Urinary bladder (tissue), 3 donors: ENCODE measurements at regions not wholly inside any gene's neighbourhood (a gene's known extent, or its start where the extent isn't known, plus 50 kb on each side); places are given as distances from the start of the nearest gene placed in this dataset.

Source experiments
- DNase-seq: peaks from one replicate; pipeline ENCODE4 v3.0.0-alpha.2; 2015; ENCODE audit errors: extremely low spot score
- H3K27ac ChIP-seq: one replicate; pipeline ENCODE4 v1.5.1; 2013; ENCODE audit warnings: low read depth, mild to moderate bottlenecking, moderate library complexity
- H3K36me3 ChIP-seq: one replicate; pipeline ENCODE4 v1.6.1; 2013; ENCODE audit warnings: mild to moderate bottlenecking, moderate library complexity; ENCODE audit not compliant: insufficient read depth
- H3K4me1 ChIP-seq: one replicate; pipeline ENCODE4 v1.6.1; 2013; ENCODE audit warnings: mild to moderate bottlenecking, moderate library complexity; ENCODE audit not compliant: insufficient read depth
- H3K4me3 ChIP-seq: one replicate; pipeline ENCODE4 v1.5.1; 2013; ENCODE audit warnings: low read depth, low read length
- WGBS: extraction: QIAGEN DNeasy Blood & Tissue Kit; methylation state at CpG from one replicate; pipeline ENCODE4 v1.1.7; 2013; 5-methylcytosine and 5-hydroxymethylcytosine counted together
- donor health status: healthy with polysubstance abuse.
- donor health status: healthy.

- no peak overlapping the region for H3K4me3 ChIP-seq
- WGBS: 68% methylated on average over 3 of the region's 3 CpGs
- no peaks in the 10 kb centered on the region for H3K36me3 ChIP-seq
- H3K27ac ChIP-seq: no peak overlapping the region
- no peaks in the 10 kb centered on the region for H3K4me1 ChIP-seq
- no peak for DNase-seq
Measured at GRCh38 chr9:85417674-85418073, 324.1 kb downstream of the AGTPBP1 start.

GRCh38 chr9:85416715-85417114 is 325.0 kb downstream of the AGTPBP1 start:
- DNase-seq: no peak
- H3K27ac ChIP-seq: no peak overlapping the region
- no peaks in the 10 kb centered on the region for H3K4me1 ChIP-seq
- WGBS: 70% methylated on average over 1 of the region's 1 CpG
- no peak overlapping the region for H3K4me3 ChIP-seq
- H3K36me3 ChIP-seq: no peaks in the 10 kb centered on the region

- no peaks in the 10 kb centered on the region for H3K36me3 ChIP-seq
- H3K4me3 ChIP-seq: no peak overlapping the region
- DNase-seq: no peak
- 66% methylated on average over 5 of the region's 5 CpGs for WGBS
- no peaks in the 10 kb centered on the region for H3K4me1 ChIP-seq
- H3K27ac ChIP-seq: no peak overlapping the region
Measured at GRCh38 chr9:85414390-85414789, 327.4 kb downstream of the AGTPBP1 start.

- Histone ChIP-seq H3K4me1 (no peaks in the 10 kb centered on the region), H3K4me3 (no peak overlapping the region), H3K36me3 (no peaks in the 10 kb centered on the region), H3K27ac (no peak overlapping the region)
- 81% methylated on average over 4 of the region's 5 CpGs for WGBS
- DNase-seq: no peak
Measured at GRCh38 chr9:85408494-85408893, 333.3 kb downstream of the AGTPBP1 start.

GRCh38 chr9:85405566-85405950 is 336.2 kb downstream of the AGTPBP1 start:
- no peak for DNase-seq
- Histone ChIP-seq H3K27ac (no peak overlapping the region), H3K36me3 (no peaks in the 10 kb centered on the region), H3K4me3 (no peak overlapping the region), H3K4me1 (no peaks in the 10 kb centered on the region)
- WGBS: 61% methylated on average over 6 of the region's 6 CpGs

- Histone ChIP-seq H3K27ac (no peak overlapping the region), H3K36me3 (no peaks in the 10 kb centered on the region), H3K4me3 (no peak overlapping the region), H3K4me1 (no peaks in the 10 kb centered on the region)
- 90% methylated on average over 3 of the region's 3 CpGs for WGBS
- no peak for DNase-seq
Measured at GRCh38 chr9:85404911-85405565, 336.7 kb downstream of the AGTPBP1 start.

- H3K36me3 ChIP-seq: no peaks in the 10 kb centered on the region
- 37% methylated on average over 5 of the region's 5 CpGs for WGBS
- DNase-seq: no peak
Measured at GRCh38 chr9:85402551-85402950, 339.2 kb downstream of the AGTPBP1 start.

GRCh38 chr9:85401998-85402397 is 339.8 kb downstream of the AGTPBP1 start:
- no peak overlapping the region for H3K27ac ChIP-seq
- WGBS: 27% methylated on average over 1 of the region's 1 CpG
- no peak overlapping the region for H3K4me3 ChIP-seq

More at GRCh38 chr9:85402551-85402950, 339.2 kb downstream of the AGTPBP1 start:
- no peak overlapping the region for H3K27ac ChIP-seq
- H3K4me1 ChIP-seq: no peaks in the 10 kb centered on the region
- no peak overlapping the region for H3K4me3 ChIP-seq

GRCh38 chr9:85397005-85397404 is 344.7 kb downstream of the AGTPBP1 start:
- no peak overlapping the region for H3K4me3 ChIP-seq
- 74% methylated on average over 6 of the region's 6 CpGs for WGBS

More at GRCh38 chr9:85401998-85402397, 339.8 kb downstream of the AGTPBP1 start:
- Histone ChIP-seq H3K36me3 (no peaks in the 10 kb centered on the region), H3K4me1 (no peaks in the 10 kb centered on the region)
- DNase-seq: no peak

GRCh38 chr9:85392260-85392659 is 349.5 kb downstream of the AGTPBP1 start:
- 27% methylated on average over 5 of the region's 5 CpGs for WGBS

More at GRCh38 chr9:85397005-85397404, 344.7 kb downstream of the AGTPBP1 start:
- no peaks in the 10 kb centered on the region for H3K36me3 ChIP-seq
- DNase-seq: no peak
- H3K4me1 ChIP-seq: no peaks in the 10 kb centered on the region
- no peak overlapping the region for H3K27ac ChIP-seq

GRCh38 chr9:85377731-85378289 is 363.9 kb downstream of the AGTPBP1 start:
- no peaks in the 10 kb centered on the region for H3K4me1 ChIP-seq
- no peak for DNase-seq
- H3K27ac ChIP-seq: no peak overlapping the region
- no peak overlapping the region for H3K4me3 ChIP-seq
- H3K36me3 ChIP-seq: no peaks in the 10 kb centered on the region
- 42% methylated on average over 2 of the region's 2 CpGs for WGBS

More at GRCh38 chr9:85392260-85392659, 349.5 kb downstream of the AGTPBP1 start:
- Histone ChIP-seq H3K4me3 (no peak overlapping the region), H3K27ac (no peak overlapping the region), H3K4me1 (no peaks in the 10 kb centered on the region), H3K36me3 (no peaks in the 10 kb centered on the region)
- no peak for DNase-seq

GRCh38 chr9:85368781-85369180 is 373.0 kb downstream of the AGTPBP1 start:
- WGBS: 70% methylated on average over 1 of the region's 1 CpG
- Histone ChIP-seq H3K27ac (no peak overlapping the region), H3K4me1 (no peaks in the 10 kb centered on the region), H3K36me3 (no peaks in the 10 kb centered on the region), H3K4me3 (no peak overlapping the region)
- DNase-seq: no peak

- Histone ChIP-seq H3K4me1 (no peaks in the 10 kb centered on the region), H3K4me3 (no peak overlapping the region), H3K27ac (no peak overlapping the region), H3K36me3 (no peaks in the 10 kb centered on the region)
- WGBS: 89% methylated on average over 5 of the region's 5 CpGs
- DNase-seq: no peak
Measured at GRCh38 chr9:85359161-85359560, 382.6 kb downstream of the AGTPBP1 start.

GRCh38 chr9:85349046-85349445 is 392.7 kb downstream of the AGTPBP1 start:
- Histone ChIP-seq H3K4me1 (no peaks in the 10 kb centered on the region), H3K27ac (no peak overlapping the region), H3K4me3 (no peak overlapping the region), H3K36me3 (no peaks in the 10 kb centered on the region)
- DNase-seq: no peak
- WGBS: 95% methylated on average over 6 of the region's 6 CpGs
